HG03520 (cell line): ENCODE measurements at regions not wholly inside any gene's neighbourhood (a gene's known extent, or its start where the extent isn't known, plus 50 kb on each side); places are given as distances from the start of the nearest gene placed in this dataset.

ENCODE experiments used
- ATAC-seq: cut with Tn5 transposase; IDR thresholded peaks from one replicate; pipeline ENCODE4 v1.9.1; 2021; ENCODE audit warnings: mild to moderate bottlenecking, moderate library complexity; ENCODE audit not compliant: unreplicated experiment

GRCh38 chr3:20353286-20353685, 167.3 kb upstream of the SGO1 start:
- no peak for ATAC-seq

- ATAC-seq: no peak
Measured at GRCh38 chr3:20352546-20353179, 166.7 kb upstream of the SGO1 start.

GRCh38 chr3:20350449-20350848, 164.4 kb upstream of the SGO1 start:
- ATAC-seq: no peak

GRCh38 chr3:20346916-20347315, 160.9 kb upstream of the SGO1 start:
- no peak for ATAC-seq

- no peak for ATAC-seq
Measured at GRCh38 chr3:20346369-20346768, 160.4 kb upstream of the SGO1 start.

- ATAC-seq: no peak
Measured at GRCh38 chr3:20344400-20344959, 158.5 kb upstream of the SGO1 start.

GRCh38 chr3:20343790-20344189, 157.8 kb upstream of the SGO1 start:
- ATAC-seq: no peak

- ATAC-seq: peak; percentile 93
Measured at GRCh38 chr3:20340324-20340928, 154.4 kb upstream of the SGO1 start.

- no peak for ATAC-seq
Measured at GRCh38 chr3:20336572-20336971, 150.6 kb upstream of the SGO1 start.

GRCh38 chr3:20334842-20335241, 148.8 kb upstream of the SGO1 start:
- no peak for ATAC-seq

GRCh38 chr3:20327889-20328288, 141.9 kb upstream of the SGO1 start:
- no peak for ATAC-seq

- ATAC-seq: no peak
Measured at GRCh38 chr3:20326541-20326940, 140.5 kb upstream of the SGO1 start.

- no peak for ATAC-seq
Measured at GRCh38 chr3:20325563-20325962, 139.6 kb upstream of the SGO1 start.

GRCh38 chr3:20324664-20325478, 138.9 kb upstream of the SGO1 start:
- peak; percentile 99 for ATAC-seq

GRCh38 chr3:20323307-20323927, 137.4 kb upstream of the SGO1 start:
- no peak for ATAC-seq

- no peak for ATAC-seq
Measured at GRCh38 chr3:20322085-20322484, 136.1 kb upstream of the SGO1 start.

- no peak for ATAC-seq
Measured at GRCh38 chr3:20321391-20322047, 135.5 kb upstream of the SGO1 start.

- no peak for ATAC-seq
Measured at GRCh38 chr3:20320489-20320888, 134.5 kb upstream of the SGO1 start.

- ATAC-seq: no peak
Measured at GRCh38 chr3:20319551-20319950, 133.5 kb upstream of the SGO1 start.

- no peak for ATAC-seq
Measured at GRCh38 chr3:20317616-20318015, 131.6 kb upstream of the SGO1 start.

- no peak for ATAC-seq
Measured at GRCh38 chr3:20316238-20316637, 130.2 kb upstream of the SGO1 start.
